IMR-90 (cell line): ENCODE measurements at regions not wholly inside any gene's neighbourhood (a gene's known extent, or its start where the extent isn't known, plus 50 kb on each side); places are given as distances from the start of the nearest gene placed in this dataset.

Source experiments
- ATAC-seq: fragments of 200-7000 bp; cut with Tn5 transposase; 2 replicates; pipeline ENCODE4 v1.9.1; 2020; ENCODE audit warnings: low read depth, mild to moderate bottlenecking, moderate library complexity
- BruUV-seq: library from RNA; stranded (reverse); fragments of 400-500 nt; replicated peaks from 2 replicates; lab custom pipeline; 2021; lab: Mats Ljungman, UMichigan
- CTCF ChIA-PET: fragments of 300-600 bp; formaldehyde crosslinking; extraction: SDS; loops from one replicate; lab custom pipeline; 2021; ENCODE audit warnings: antibody characterized with exemption; lab: Yijun Ruan, JAX
- POLR2A ChIA-PET: fragments of 300-600 bp; sonication (Branson Sonifier 250); formaldehyde crosslinking; loops from one replicate; lab custom pipeline; 2022; ENCODE audit warnings: antibody characterized with exemption; ENCODE audit not compliant: unreplicated experiment; lab: Charles Lee
- DNase-seq: peaks from one replicate; pipeline ENCODE4 v3.0.0; 2013
- H2AFZ ChIP-seq: replicated peaks from 2 replicates; pipeline ENCODE3; 2013; ENCODE audit warnings: low read length, mild to moderate bottlenecking; ENCODE audit not compliant: poor library complexity
- H2AK5ac ChIP-seq: 2 replicates; pipeline ENCODE4 v1.6.1; 2013; ENCODE audit warnings: low read depth, low read length, inconsistent platforms
- H2AK9ac ChIP-seq: replicated peaks from 2 replicates; pipeline ENCODE3; 2013; ENCODE audit warnings: mild to moderate bottlenecking, low read depth, low read length, moderate library complexity; ENCODE audit not compliant: poor library complexity
- H2BK120ac ChIP-seq: 2 replicates; pipeline ENCODE4 v1.6.1; 2013; ENCODE audit warnings: low read depth, low read length, inconsistent platforms
- H2BK15ac ChIP-seq: 3 replicates; pipeline ENCODE4 v1.6.1; 2013; ENCODE audit warnings: low read depth, low read length, inconsistent platforms
- H2BK20ac ChIP-seq: 2 replicates; pipeline ENCODE4 v1.6.1; 2013; ENCODE audit warnings: low read depth, mild to moderate bottlenecking, inconsistent platforms, low read length, moderate library complexity
- H2BK5ac ChIP-seq: 2 replicates; pipeline ENCODE4 v1.6.1; 2013; ENCODE audit warnings: mild to moderate bottlenecking, low read depth, low read length, inconsistent platforms; ENCODE audit not compliant: poor library complexity, severe bottlenecking
- H3K14ac ChIP-seq: replicated peaks from 2 replicates; pipeline ENCODE4 v1.6.1; 2013; ENCODE audit warnings: low read depth, low read length, inconsistent platforms
- H3K18ac ChIP-seq: 2 replicates; pipeline ENCODE4 v1.6.1; 2013; ENCODE audit warnings: low read depth, low read length, control low read depth
- H3K23ac ChIP-seq: 2 replicates; pipeline ENCODE4 v1.6.1; 2013; ENCODE audit warnings: low read depth, low read length, inconsistent platforms
- H3K27ac ChIP-seq: 2 replicates; pipeline ENCODE4 v1.5.1; 2013; ENCODE audit warnings: mild to moderate bottlenecking, control low read depth, low read length; ENCODE audit not compliant: insufficient read depth
- H3K27me3 ChIP-seq: 2 replicates; pipeline ENCODE4 v1.6.1; 2013; ENCODE audit warnings: low read length; ENCODE audit not compliant: control insufficient read depth, insufficient read depth
- H3K36me3 ChIP-seq: 2 replicates; pipeline ENCODE4 v1.6.1; 2013; ENCODE audit warnings: low read length, mixed read lengths; ENCODE audit not compliant: control insufficient read depth, insufficient read depth
- H3K4ac ChIP-seq: 2 replicates; pipeline ENCODE4 v1.6.1; 2013; ENCODE audit warnings: low read depth, low read length, inconsistent platforms
- H3K4me1 ChIP-seq: 2 replicates; pipeline ENCODE4 v1.6.1; 2013; ENCODE audit warnings: low read length, mixed read lengths; ENCODE audit not compliant: control insufficient read depth, insufficient read depth
- H3K4me2 ChIP-seq: 2 replicates; pipeline ENCODE4 v1.6.1; 2013; ENCODE audit warnings: low read depth, mild to moderate bottlenecking, control low read depth, low read length, moderate library complexity
- H3K4me3 ChIP-seq: 2 replicates; pipeline ENCODE4 v1.5.1; 2013; ENCODE audit warnings: low read depth, mild to moderate bottlenecking, control low read depth, low read length, moderate library complexity; ENCODE audit not compliant: insufficient read depth
- H3K56ac ChIP-seq: 2 replicates; pipeline ENCODE4 v1.6.1; 2013; ENCODE audit warnings: low read length, inconsistent platforms; ENCODE audit not compliant: insufficient read depth; ENCODE audit errors: extremely low read depth
- H3K79me1 ChIP-seq, 2 experiments: 2 replicates each; pipeline ENCODE4 v1.6.1; 2013; ENCODE audit warnings: low read length in 2 of 2, inconsistent platforms in 1 of 2, low read depth in 1 of 2
- H3K9ac ChIP-seq: 2 replicates; pipeline ENCODE4 v1.6.1; 2013; ENCODE audit warnings: low read depth, low read length, control low read depth
- H3K9me1 ChIP-seq: 2 replicates; pipeline ENCODE4 v1.6.1; 2013; ENCODE audit warnings: low read length, inconsistent platforms; ENCODE audit not compliant: insufficient read depth
- H3K9me3 ChIP-seq: 2 replicates; pipeline ENCODE4 v1.6.1; 2013; ENCODE audit warnings: low read length; ENCODE audit not compliant: control insufficient read depth, insufficient read depth
- H4K20me1 ChIP-seq: 2 replicates; pipeline ENCODE4 v1.6.1; 2013; ENCODE audit warnings: low read length, inconsistent platforms; ENCODE audit not compliant: insufficient read depth
- H4K5ac ChIP-seq: 2 replicates; pipeline ENCODE4 v1.6.1; 2013; ENCODE audit warnings: mild to moderate bottlenecking, low read depth, low read length, control low read depth
- H4K8ac ChIP-seq, 2 experiments: 2 replicates each; pipeline ENCODE4 v1.6.1; 2013; ENCODE audit warnings: low read depth in 2 of 2, low read length in 2 of 2, control low read depth in 1 of 2, inconsistent platforms in 1 of 2
- H4K91ac ChIP-seq: 2 replicates; pipeline ENCODE4 v1.6.1; 2013; ENCODE audit warnings: low read depth, low read length, inconsistent platforms; ENCODE audit not compliant: insufficient read depth
- MAFK ChIP-seq: IDR thresholded peaks from 2 replicates; pipeline ENCODE4 v1.6.1; 2012; ENCODE audit warnings: low read depth, low read length, improper control_type of control experiment
- MXI1 ChIP-seq: IDR thresholded peaks from 2 replicates; pipeline ENCODE4 v1.6.1; 2012; ENCODE audit warnings: low read depth, mild to moderate bottlenecking, low read length, moderate library complexity, borderline replicate concordance
- WGBS, 2 experiments: methylation state at CpG; one replicate each; pipeline versions ENCODE4 v1.1.5 to v1.1.7; 2013; ENCODE audit warnings: missing lambda C conversion rate in 2 of 2; ENCODE audit not compliant: insufficient read length in 1 of 2; ENCODE audit errors: extremely low coverage in 2 of 2; 5-methylcytosine and 5-hydroxymethylcytosine counted together
- dilution Hi-C: fragments of 300-500 bp; cut with HindIII; formaldehyde crosslinking; loops from one replicate; pipeline ENCODE4 v1.14.3; 2018; ENCODE audit warnings: low sequenced_read_pairs; ENCODE audit not compliant: unreplicated experiment
- in situ Hi-C: fragments of 300-500 bp; cut with MboI; formaldehyde crosslinking; loops from 3 replicates; pipeline ENCODE4 v1.14.3; 2019; ENCODE audit warnings: low sequenced_read_pairs, inconsistent platforms, mixed read lengths
- intact Hi-C: fragments of 100-400 bp; cut with micrococcal nuclease; formaldehyde crosslinking; loops from 2 replicates; pipeline ENCODE4 v1.10.0; 2022

DNA sequence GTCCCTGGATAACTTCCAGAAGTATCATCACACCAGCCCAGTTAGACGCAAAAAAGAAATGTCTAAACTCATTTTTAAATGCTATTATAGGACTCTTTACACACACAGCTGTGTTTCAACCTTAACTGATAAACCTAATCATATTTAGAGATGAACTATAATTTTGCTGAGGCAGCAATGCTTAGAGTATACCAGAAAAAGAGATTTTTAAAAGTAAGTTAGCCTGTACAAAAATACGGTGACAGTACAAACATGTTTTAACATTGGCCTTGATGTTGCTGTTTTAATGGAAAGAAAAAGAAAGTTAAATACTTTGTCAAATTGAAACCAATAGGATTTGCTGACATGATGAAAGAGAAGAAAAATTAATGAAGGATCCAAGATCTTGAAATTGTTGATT, 1341.2 kb upstream of the CDH6 start:
- WGBS, 2 experiments, result no CpG with 5 or more reads among the region's 2 CpGs
- Histone ChIP-seq H2BK20ac (no peak overlapping the region), H4K91ac (no peak overlapping the region), H3K18ac (no peak overlapping the region), H3K9me3 (peaks cover 8% of the 10 kb centered on the region), H2AFZ (no peak overlapping the region), H4K5ac (no peak overlapping the region), H3K27ac (no peak overlapping the region), H3K27me3 (no peaks in the 10 kb centered on the region), H3K23ac (no peak overlapping the region), H2AK5ac (no peak overlapping the region), H3K14ac (no peak overlapping the region), H4K20me1 (no peaks in the 10 kb centered on the region), H3K4me1 (no peaks in the 10 kb centered on the region), H2BK5ac (no peak overlapping the region), H3K4me2 (no peak overlapping the region), H2BK120ac (no peak overlapping the region), H4K8ac (no peak overlapping the region), H3K79me1 (no peaks in the 10 kb centered on the region), H3K36me3 (no peaks in the 10 kb centered on the region), H3K4me3 (no peak overlapping the region), H2AK9ac (no peak overlapping the region), H3K9me1 (no peaks in the 10 kb centered on the region), H3K56ac (no peak overlapping the region), H3K9ac (no peak overlapping the region), H3K4ac (no peak overlapping the region), H2BK15ac (no peak overlapping the region)
- TF ChIP-seq MXI1 (no peak), MAFK (peak; percentile 64)
- dilution Hi-C loops (no loop called here), intact Hi-C loops (no loop called here), in situ Hi-C loops (no loop called here)
- ChIA-PET POLR2A (no interaction called here), CTCF (no interaction called here)
- DNase-seq (no peak), ATAC-seq (no peak)
- no TSS peak for BruUV-seq
